ENCODE measurements at regions not wholly inside any gene's neighbourhood (a gene's known extent, or its start where the extent isn't known, plus 50 kb on each side); places are given as distances from the start of the nearest gene placed in this dataset.

DNA sequence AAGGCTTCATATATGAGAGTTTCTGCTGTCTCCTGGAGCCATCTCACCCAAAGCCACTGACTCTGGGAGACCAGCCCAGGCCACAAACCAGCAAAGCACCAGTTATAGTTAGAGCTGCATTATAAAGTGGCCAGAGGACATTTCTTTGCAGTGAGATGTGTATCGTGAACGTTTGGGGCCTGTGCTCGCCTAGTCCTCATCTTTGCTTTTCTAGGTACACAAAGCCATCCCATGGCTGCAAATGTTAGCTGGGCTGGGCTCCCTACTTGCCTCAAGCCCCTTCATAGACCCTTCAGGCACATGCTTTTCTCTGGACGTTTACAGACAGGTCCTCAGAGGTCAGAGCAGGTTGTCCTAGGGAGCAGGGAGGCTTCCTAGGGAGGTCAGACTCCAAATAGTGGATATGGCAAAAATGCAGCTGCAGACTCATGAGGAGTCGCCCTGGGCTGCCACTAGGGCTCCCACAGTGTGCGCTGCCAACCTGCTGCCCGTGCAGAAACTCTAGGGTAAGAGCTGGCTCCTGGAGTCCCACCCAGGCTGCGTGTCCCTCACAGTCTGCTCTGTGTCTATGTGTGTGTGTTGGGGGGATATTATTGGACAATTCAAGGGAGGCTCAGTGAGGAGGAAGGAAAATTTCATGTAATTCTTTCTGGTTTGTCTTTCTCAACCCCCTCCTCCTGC is 141.0 kb downstream of the RPIA start:
- H3K4me3 ChIP-seq (ENCODE audit: control insufficient read depth, low read depth, low read length): no peak overlapping the region
- TF ChIP-seq, protein P1, sequence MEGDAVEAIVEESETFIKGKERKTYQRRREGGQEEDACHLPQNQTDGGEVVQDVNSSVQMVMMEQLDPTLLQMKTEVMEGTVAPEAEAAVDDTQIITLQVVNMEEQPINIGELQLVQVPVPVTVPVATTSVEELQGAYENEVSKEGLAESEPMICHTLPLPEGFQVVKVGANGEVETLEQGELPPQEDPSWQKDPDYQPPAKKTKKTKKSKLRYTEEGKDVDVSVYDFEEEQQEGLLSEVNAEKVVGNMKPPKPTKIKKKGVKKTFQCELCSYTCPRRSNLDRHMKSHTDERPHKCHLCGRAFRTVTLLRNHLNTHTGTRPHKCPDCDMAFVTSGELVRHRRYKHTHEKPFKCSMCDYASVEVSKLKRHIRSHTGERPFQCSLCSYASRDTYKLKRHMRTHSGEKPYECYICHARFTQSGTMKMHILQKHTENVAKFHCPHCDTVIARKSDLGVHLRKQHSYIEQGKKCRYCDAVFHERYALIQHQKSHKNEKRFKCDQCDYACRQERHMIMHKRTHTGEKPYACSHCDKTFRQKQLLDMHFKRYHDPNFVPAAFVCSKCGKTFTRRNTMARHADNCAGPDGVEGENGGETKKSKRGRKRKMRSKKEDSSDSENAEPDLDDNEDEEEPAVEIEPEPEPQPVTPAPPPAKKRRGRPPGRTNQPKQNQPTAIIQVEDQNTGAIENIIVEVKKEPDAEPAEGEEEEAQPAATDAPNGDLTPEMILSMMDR (IDR thresholded peaks at IDR 0.05; ENCODE audit: control insufficient read depth, insufficient read depth, low read depth, low read length, missing control alignments): no peak
- DNase-seq (ENCODE audit: low read depth): no peak

DNA sequence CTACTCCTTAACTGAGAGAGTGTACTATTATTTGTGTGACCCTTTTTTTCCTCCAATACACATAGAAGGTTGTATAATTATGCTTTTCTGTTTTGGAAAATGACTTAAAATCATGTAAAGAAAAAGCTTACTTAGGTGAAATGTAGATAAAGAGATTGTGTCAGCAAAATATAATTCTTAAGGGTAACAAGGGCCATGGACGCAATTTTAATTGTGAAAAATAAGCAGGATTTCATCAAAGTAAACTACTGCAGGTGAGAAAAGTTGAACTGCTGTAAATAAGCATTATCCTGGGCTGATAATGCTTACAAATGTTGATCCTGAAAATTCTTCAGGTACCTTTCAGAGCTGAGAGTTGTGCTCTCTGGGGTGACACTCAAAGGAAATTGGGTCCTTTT is 141.5 kb downstream of the RPIA start:
- TF ChIP-seq, protein P1 (IDR thresholded peaks at IDR 0.05; ENCODE audit: control insufficient read depth, insufficient read depth, low read depth, low read length, missing control alignments): no peak
- no peak for DNase-seq (ENCODE audit: low read depth)
- no peak overlapping the region for H3K4me3 ChIP-seq (ENCODE audit: control insufficient read depth, low read depth, low read length)

DNA sequence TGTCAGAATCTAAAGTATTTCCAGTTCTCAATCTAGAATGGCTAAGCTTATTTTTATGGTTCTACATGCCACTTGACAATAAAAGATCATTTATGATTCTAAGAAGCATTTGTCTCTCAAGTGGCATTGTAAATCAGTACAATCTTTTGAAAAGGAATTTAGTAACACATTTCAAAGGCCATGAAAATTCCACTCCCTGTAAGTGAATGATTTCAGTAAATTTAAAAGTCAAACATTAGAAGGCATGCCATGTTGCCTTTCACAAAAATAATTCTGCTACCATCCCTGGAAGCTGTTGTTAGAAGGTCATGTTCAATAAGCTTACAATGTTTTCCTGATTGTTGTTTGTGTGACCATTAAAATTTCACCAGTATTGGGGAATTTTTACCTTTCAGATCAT is 142.9 kb downstream of the RPIA start:
- TF ChIP-seq, protein P1 (IDR thresholded peaks at IDR 0.05; ENCODE audit: control insufficient read depth, insufficient read depth, low read depth, low read length, missing control alignments): no peak
- DNase-seq (ENCODE audit: low read depth): no peak
- no peak overlapping the region for H3K4me3 ChIP-seq (ENCODE audit: control insufficient read depth, low read depth, low read length)

DNA sequence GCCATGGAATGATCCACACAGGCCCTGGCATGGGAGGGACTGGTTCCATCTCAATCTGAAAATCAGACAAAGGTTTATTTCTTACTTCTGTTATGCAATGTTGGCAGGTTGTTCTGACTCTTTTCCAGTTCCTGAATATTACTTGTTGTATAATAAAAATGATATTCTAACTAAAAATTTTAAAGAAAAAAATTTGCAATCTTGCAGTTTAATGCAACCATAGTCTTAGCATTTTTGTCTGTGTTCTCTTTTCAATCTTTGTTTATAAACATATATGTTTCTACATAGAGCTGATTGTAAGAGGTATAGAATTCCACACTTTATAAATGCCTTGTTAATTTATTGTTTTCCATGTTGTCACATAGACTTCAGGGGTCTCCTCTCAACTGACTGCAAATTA is 143.4 kb downstream of the RPIA start:
- no peak for DNase-seq (ENCODE audit: low read depth)
- H3K4me3 ChIP-seq (ENCODE audit: control insufficient read depth, low read depth, low read length): no peak overlapping the region
- TF ChIP-seq, protein P1 (IDR thresholded peaks at IDR 0.05; ENCODE audit: control insufficient read depth, insufficient read depth, low read depth, low read length, missing control alignments): no peak

DNA sequence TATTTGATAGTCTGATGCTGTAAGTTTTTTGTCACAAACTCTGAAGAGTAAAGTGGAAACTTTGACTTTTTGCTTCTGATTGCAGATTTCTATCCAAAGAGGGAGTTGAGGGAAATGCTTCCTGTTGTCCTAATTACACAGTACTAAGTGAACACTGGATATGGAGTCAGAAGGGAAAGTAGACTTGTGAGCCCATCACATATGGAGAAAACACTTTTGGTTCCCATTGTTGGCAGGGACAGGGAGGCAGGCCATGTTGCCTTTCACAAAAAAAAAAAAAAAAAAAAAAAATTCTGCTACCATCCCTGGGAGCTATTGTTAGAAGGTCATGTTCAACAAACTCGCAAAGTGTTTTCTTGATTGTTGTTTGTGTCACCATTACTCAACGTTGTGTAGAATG is 144.3 kb downstream of the RPIA start:
- H3K4me3 ChIP-seq (ENCODE audit: control insufficient read depth, low read depth, low read length): no peak overlapping the region
- DNase-seq (ENCODE audit: low read depth): no peak
- TF ChIP-seq, protein P1 (IDR thresholded peaks at IDR 0.05; ENCODE audit: control insufficient read depth, insufficient read depth, low read depth, low read length, missing control alignments): no peak

DNA sequence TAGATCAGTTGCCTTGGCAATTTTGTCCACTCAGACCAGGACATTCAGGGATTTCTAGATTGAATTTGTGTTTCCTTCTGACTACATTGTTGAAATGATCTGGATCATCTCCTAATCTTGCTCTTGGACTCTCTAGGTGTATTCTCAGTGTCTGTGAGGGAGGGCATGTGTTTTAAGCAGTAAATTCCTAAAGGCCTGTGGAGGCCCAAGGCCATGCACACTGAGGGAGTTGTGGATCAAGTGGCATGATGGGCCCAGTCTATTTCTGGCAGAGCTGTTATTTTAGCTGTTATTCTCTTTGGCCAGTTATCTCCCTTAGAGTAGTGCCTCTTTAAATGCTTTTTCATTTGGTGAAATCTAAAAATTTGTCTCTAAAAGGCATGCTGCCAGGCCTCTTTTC is 144.9 kb downstream of the RPIA start:
- TF ChIP-seq, protein P1 (IDR thresholded peaks at IDR 0.05; ENCODE audit: control insufficient read depth, insufficient read depth, low read depth, low read length, missing control alignments): no peak
- no peak overlapping the region for H3K4me3 ChIP-seq (ENCODE audit: control insufficient read depth, low read depth, low read length)
- no peak for DNase-seq (ENCODE audit: low read depth)

All from AG09309 (cell line).